Tibial nerve (tissue), 4 donors: ENCODE measurements at regions not wholly inside any gene's neighbourhood (a gene's known extent, or its start where the extent isn't known, plus 50 kb on each side); places are given as distances from the start of the nearest gene placed in this dataset.
"Not testable (repeated sequence)": the region's sequence is repeated elsewhere in the genome, so short reads cannot be mapped to it uniquely, and the experiment has no call there.

ENCODE experiments used
- CTCF ChIP-seq, 5 experiments: fragments of 200-600 bp in 3 of 5; fragments of 450-650 bp in 2 of 5; sonication (generic) in 3 of 5; IDR thresholded peaks; one replicate each; pipeline ENCODE4 v1.5.1; 2016 to 2019; ENCODE audit warnings: antibody characterized with exemption in 5 of 5, mild to moderate bottlenecking in 3 of 5, moderate library complexity in 2 of 5
- EP300 ChIP-seq, 2 donors: sonication (generic); formaldehyde crosslinking; IDR thresholded peaks; one replicate each; pipeline ENCODE4 v1.6.1; 2017; ENCODE audit warnings: antibody characterized with exemption in 2 of 2, mild to moderate bottlenecking in 1 of 2

- TF ChIP-seq EP300, CTCF (IDR thresholded peaks at IDR 0.05): not testable (repeated sequence)
Observed at GRCh38 chr12:46619474-46619873, 206.3 kb downstream of the SLC38A4 start.
